ENCODE measurements at regions not wholly inside any gene's neighbourhood (a gene's known extent, or its start where the extent isn't known, plus 50 kb on each side); places are given as distances from the start of the nearest gene placed in this dataset.

DNA sequence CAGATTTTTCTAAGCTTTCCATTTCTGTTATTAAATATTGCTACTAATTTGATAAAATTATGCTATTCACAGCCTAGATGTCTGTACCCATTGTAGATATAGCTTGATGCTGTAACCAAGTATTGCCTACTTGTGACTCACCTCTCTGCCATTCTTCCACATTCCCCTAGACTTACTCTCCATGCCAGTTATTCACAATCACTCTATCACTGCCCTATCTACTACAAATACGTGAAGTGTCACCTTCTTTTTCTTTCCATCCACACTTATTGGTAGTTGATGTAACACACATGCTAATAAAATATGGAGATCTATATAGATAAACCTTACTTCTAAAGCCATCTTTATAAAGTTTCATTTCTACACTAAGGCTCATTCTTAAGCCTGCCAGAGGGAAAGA lies 179.4 kb upstream of the PACRGL start:
- TF ChIP-seq, protein P1, sequence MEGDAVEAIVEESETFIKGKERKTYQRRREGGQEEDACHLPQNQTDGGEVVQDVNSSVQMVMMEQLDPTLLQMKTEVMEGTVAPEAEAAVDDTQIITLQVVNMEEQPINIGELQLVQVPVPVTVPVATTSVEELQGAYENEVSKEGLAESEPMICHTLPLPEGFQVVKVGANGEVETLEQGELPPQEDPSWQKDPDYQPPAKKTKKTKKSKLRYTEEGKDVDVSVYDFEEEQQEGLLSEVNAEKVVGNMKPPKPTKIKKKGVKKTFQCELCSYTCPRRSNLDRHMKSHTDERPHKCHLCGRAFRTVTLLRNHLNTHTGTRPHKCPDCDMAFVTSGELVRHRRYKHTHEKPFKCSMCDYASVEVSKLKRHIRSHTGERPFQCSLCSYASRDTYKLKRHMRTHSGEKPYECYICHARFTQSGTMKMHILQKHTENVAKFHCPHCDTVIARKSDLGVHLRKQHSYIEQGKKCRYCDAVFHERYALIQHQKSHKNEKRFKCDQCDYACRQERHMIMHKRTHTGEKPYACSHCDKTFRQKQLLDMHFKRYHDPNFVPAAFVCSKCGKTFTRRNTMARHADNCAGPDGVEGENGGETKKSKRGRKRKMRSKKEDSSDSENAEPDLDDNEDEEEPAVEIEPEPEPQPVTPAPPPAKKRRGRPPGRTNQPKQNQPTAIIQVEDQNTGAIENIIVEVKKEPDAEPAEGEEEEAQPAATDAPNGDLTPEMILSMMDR (IDR thresholded peaks at IDR 0.05; ENCODE audit: low read depth, low read length): no peak
- H3K4me3 ChIP-seq (replicated peaks in 1 of 2; ENCODE audit: low read depth in 2 of 2, low read length in 2 of 2): no peak overlapping the region
- peak; percentile 34 to 66 for DNase-seq (ENCODE audit: low read depth in 2 of 2)

DNA sequence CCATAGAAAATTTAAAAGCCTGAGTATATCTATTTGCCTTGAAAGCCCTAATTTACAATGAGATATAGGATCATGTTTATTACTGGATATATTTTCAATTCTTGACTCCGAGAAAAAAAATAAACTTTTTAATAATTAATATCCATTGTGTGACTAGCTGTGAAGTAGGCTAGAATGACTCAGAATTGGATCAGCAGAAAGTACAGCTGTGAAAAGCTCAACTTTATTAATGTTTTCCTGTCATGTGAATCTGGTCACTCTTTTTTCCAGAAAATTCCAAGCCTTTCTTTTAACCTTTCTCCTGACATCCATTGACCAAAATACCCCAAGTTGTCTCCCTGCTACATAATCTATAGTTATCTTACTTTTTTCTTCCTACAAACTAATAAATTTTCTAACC lies 171.8 kb upstream of the PACRGL start:
- TF ChIP-seq, protein P1 (IDR thresholded peaks at IDR 0.05; ENCODE audit: low read depth, low read length): no peak
- peak in 1 of 2 donors; percentile 25 for DNase-seq (ENCODE audit: low read depth in 2 of 2)
- no peak overlapping the region for H3K4me3 ChIP-seq (replicated peaks in 1 of 2; ENCODE audit: low read depth in 2 of 2, low read length in 2 of 2)

DNA sequence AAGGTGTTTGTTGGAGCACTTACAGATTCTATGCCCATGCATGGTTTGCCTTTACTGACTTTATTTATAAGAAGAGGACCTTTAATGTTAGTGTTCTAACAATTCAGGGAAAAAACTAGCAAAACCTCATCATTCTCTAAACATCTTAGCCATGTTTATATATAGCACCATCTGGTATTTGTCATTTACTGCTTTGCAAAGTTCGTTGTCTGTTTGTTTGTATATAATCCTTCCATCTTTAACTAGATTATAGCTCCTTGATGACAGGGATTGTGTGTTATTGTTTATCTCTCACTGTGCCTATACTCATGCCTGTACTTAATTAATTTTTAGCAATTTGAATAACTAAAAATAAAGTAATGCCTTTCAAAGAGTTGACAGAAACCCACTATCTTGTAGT lies 170.6 kb upstream of the PACRGL start:
- H3K4me3 ChIP-seq (replicated peaks in 1 of 2; ENCODE audit: low read depth in 2 of 2, low read length in 2 of 2): no peak overlapping the region
- no peak for DNase-seq (ENCODE audit: low read depth in 2 of 2)

DNA sequence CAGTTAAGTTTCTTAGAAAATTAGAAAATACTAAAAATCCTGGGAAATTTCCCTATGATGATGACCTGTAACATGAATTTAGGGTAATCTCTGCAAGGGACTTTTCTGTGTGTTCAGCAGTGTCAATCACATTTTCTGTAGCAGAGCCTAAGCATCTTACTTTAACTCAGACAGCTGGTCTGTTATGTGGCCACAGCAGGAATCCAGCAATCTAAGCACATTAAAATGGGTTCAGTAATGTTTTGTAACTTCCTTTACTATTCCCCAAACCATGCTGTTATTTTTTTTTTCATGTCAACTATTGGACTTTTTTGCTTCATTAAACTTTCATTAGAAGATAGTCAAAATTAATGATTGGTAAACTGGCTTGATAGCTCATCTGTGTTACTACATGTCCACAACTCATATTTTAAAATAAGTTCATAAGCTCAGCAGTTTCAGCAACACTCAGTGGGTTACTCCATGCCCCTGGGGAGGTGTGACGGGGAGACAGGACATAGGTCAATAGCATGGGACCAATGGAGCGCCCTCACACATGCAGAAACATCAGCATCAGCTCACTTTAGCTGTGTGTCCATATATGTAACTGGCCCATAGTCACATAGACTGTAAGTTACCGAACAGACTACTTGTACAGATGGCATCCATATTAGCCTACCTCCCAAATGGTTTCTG lies 168.0 kb upstream of the PACRGL start:
- H3K4me3 ChIP-seq (replicated peaks in 1 of 2; ENCODE audit: low read depth in 2 of 2, low read length in 2 of 2): no peak overlapping the region
- DNase-seq (ENCODE audit: low read depth in 2 of 2): no peak
- TF ChIP-seq, protein P1 (IDR thresholded peaks at IDR 0.05; ENCODE audit: low read depth, low read length): no peak

More for the DNA sequence above, 170.6 kb upstream of the PACRGL start:
- TF ChIP-seq, protein P1 (IDR thresholded peaks at IDR 0.05; ENCODE audit: low read depth, low read length): no peak

DNA sequence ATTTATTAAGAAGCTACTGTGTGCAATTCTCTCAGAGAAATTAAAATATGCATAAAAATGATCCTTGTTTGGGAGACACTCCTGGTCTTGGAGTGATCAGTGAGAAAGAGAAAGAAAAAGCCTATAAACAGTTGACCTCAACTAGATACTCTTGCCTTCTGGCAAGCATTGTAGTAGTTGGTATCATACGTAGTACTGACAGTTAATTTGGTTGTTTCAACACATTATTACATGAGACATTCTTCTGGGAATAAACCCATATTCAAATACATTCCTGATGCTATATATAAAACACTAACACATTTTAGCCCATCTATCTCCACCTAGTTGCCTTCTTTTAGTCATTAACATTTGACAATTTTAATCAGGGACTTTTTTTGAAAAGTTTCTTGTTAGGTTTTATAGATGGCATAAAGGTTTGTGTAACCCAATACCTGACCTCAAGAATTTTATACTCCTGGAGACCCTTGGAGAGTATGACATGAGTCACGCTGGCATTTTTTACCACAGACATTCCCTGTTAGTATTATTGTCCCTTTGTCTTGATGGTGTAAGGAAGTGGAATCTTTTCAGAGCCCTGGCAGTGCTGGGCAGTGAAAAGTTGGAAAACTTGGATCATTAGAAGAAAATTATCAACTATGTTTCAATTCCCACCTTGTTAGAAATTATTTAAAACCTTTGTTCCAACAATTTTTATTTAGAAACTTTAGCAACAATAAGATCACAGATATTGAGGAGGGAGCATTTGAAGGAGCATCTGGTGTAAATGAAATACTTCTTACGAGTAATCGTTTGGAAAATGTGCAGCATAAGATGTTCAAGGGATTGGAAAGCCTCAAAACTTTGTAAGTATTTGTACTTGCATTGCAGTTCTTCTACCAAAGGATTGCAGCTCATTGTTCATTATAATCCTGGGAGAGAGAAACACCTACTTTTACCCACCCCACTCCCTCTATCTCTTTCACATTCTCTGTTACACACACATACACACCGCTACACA lies 167.1 kb upstream of the PACRGL start:
- H3K4me3 ChIP-seq (replicated peaks in 1 of 2; ENCODE audit: low read depth in 2 of 2, low read length in 2 of 2): no peak overlapping the region
- DNase-seq (ENCODE audit: low read depth in 2 of 2): peak in 1 of 2 donors; percentile 20
- TF ChIP-seq, protein P1 (IDR thresholded peaks at IDR 0.05; ENCODE audit: low read depth, low read length): no peak

GRCh38 chr4:20538905-20539304 lies 161.4 kb upstream of the PACRGL start:
- TF ChIP-seq, protein P1 (IDR thresholded peaks at IDR 0.05; ENCODE audit: low read depth, low read length): no peak
- no peak overlapping the region for H3K4me3 ChIP-seq (replicated peaks in 1 of 2; ENCODE audit: low read depth in 2 of 2, low read length in 2 of 2)
- no peak for DNase-seq (ENCODE audit: low read depth in 2 of 2)

Measured in cardiac fibroblast (primary cell).